ENCODE measurements at regions not wholly inside any gene's neighbourhood (a gene's known extent, or its start where the extent isn't known, plus 50 kb on each side); places are given as distances from the start of the nearest gene placed in this dataset.
A peak's percentile ranks its signal among the peaks of the same experiment; 100 is the strongest.
"Not testable (repeated sequence)": the region's sequence is repeated elsewhere in the genome, so short reads cannot be mapped to it uniquely, and the experiment has no call there.

DNA sequence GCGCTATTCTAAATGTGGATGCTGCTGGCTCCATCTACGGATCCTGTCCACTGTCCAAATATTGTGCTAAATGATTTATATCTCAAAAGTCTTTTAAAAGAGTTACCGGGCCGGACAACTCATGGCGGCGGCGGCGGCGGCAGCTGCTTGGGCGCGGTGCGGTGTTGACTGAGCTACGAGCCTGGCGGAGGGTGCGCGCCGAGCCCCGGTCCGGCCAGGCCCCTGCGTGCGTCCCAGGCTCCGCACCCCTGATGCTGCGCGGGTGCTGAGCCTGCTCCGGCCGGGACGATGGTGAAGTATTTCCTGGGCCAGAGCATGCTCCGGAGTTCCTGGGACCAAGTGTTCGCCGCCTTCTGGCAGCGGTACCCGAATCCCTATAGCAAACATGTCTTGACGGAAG lies 303.4 kb downstream of the CENPW start:
- DNase-seq (ENCODE audit: extremely low read depth in 1 of 11, low read depth in 9 of 11, low spot score in 4 of 11) = no peak

DNA sequence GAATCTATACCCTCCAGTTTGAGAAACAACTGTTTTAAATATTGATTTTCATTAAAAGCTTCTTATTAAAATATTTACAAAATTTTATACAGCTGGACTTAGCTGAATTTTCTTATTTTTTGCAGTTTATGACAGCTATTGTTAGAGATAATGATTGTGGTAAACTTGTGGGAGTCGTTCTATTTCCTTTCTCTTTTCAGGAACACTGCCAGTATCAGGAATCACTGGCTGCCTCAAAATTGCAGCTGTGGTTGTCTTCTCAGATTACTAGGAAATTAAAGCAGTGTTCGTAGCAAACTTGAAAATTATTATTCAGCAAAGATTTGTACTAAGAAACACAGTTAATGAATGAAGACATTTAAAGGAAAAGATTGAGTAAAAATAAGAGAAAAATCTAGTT lies 311.0 kb downstream of the CENPW start:
- no peak for DNase-seq (ENCODE audit: extremely low read depth in 1 of 11, low read depth in 9 of 11, low spot score in 4 of 11)

DNA sequence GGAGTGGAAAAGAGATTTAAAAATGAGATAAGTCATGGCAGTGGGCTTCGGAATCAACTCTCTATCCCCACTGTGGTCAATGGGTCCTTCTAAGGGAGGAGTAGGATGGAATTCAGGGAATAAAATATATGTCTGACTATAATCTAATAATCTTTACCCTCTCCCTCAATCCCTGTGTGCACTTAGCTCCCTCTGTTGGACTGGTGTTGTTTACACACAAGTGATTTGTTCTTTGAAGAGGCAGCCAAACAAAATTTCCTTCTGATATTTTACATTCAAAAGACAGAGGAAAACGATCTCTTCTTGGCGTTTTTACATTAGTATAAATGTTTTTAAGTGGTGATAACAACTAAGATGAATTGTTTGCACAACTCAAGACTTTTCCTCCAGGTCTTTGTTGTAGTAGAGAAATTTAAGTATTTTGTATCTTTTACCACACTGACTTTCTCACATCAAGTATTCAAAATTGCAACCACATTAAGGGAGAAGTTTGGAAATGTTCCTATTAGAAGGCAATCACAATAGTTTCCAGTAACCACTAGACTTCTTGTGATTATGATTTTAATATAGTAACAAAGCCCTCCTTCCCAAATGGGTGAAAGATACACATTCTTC lies 317.8 kb downstream of the CENPW start:
- peak in 5 of 11 donors; percentile 15 to 55 (median 43) for DNase-seq (ENCODE audit: extremely low read depth in 1 of 11, low read depth in 9 of 11, low spot score in 4 of 11)

GRCh38 chr6:126660376-126660775 lies 320.5 kb downstream of the CENPW start:
- DNase-seq (ENCODE audit: extremely low read depth in 1 of 11, low read depth in 9 of 11, low spot score in 4 of 11) = no peak

- DNase-seq (ENCODE audit: extremely low read depth in 1 of 11, low read depth in 9 of 11, low spot score in 4 of 11) = no peak
Measured at GRCh38 chr6:126661646-126662045, 321.7 kb downstream of the CENPW start.

- DNase-seq (ENCODE audit: extremely low read depth in 1 of 11, low read depth in 9 of 11, low spot score in 4 of 11) = no peak
Measured at GRCh38 chr6:126662966-126663365, 323.1 kb downstream of the CENPW start.

DNA sequence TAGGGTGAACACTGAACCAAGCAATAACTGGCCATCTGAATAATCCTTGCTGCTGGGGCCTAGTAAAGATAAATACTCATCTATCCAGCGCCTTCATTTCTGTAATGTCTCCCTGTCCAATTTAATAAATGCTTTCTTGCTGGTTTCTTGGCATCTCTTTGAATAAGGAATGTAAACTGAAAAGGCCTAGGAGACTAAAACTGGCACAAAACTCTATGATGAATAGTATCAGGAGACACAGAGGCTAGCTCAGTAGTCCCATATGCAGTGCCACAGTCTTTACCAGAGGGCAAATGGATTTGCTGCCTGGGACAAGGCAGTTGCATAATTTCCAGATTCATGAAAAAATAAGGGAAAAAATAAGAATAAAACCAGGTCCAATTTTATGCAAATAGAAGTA lies 324.4 kb downstream of the CENPW start:
- DNase-seq (ENCODE audit: extremely low read depth in 1 of 11, low read depth in 9 of 11, low spot score in 4 of 11) = no peak

- no peak for DNase-seq (ENCODE audit: extremely low read depth in 1 of 11, low read depth in 9 of 11, low spot score in 4 of 11)
Measured at GRCh38 chr6:126665551-126665950, 325.6 kb downstream of the CENPW start.

- DNase-seq (ENCODE audit: extremely low read depth in 1 of 11, low read depth in 9 of 11, low spot score in 4 of 11) = no peak
Measured at GRCh38 chr6:126667071-126667470, 327.2 kb downstream of the CENPW start.

DNA sequence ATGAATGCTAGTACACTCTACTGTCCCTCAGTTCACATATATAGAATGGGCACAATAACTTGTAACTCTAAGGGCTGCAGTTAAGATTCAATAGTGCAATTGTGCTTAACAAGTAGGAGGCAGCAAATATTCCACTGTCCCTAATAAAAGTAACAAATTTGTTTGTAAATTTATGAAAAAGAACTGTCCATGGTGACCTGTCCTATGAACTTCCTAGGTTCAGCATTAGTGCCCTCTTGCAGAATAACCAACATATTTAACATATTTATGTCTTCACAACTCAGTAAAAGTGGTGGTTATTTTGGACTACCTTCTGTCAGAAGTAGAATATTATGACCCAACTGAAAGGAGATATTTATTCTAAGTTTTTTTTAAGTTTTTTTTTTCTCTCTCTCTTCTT lies 327.8 kb downstream of the CENPW start:
- DNase-seq (ENCODE audit: extremely low read depth in 1 of 11, low read depth in 9 of 11, low spot score in 4 of 11) = no peak

DNA sequence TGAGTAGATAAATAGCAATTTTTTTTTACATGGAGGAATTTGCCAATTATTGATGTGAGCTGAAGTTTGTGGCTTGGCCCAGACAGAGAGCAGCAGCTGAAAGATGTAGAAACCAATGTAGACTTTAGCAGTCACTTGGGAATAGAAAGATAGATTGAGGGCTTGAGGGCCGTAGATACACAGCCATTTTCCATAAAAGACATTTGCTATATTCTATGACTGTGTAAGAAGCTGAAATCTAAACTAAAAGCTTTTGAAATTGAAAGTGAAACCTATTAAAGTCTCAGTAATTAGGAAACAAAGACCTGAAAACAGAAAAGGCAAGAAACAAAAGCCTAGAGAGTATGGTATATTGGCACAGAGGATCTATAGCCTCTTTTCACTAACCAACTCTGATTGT lies 332.7 kb downstream of the CENPW start:
- DNase-seq (ENCODE audit: extremely low read depth in 1 of 11, low read depth in 9 of 11, low spot score in 4 of 11) = no peak

DNA sequence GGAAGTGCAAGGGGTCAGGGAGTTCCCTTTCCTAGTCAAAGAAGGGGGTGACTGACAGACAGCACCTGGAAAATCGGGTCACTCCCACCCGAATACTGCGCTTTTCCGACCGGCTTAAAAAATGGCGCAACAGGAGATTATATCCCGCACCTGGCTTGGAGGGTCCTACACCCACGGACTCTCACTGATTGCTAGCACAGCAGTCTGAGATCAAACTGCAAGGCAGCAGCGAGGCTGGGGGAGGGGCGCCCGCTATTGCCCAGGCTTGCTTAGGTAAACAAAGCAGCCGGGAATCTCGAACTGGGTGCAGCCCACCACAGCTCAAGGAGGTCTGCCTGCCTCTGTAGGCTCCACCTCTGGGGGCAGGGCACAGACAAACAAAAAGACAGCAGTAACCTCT lies 333.8 kb downstream of the CENPW start:
- DNase-seq (ENCODE audit: extremely low read depth in 1 of 11, low read depth in 9 of 11, low spot score in 4 of 11) = not testable (repeated sequence)

DNA sequence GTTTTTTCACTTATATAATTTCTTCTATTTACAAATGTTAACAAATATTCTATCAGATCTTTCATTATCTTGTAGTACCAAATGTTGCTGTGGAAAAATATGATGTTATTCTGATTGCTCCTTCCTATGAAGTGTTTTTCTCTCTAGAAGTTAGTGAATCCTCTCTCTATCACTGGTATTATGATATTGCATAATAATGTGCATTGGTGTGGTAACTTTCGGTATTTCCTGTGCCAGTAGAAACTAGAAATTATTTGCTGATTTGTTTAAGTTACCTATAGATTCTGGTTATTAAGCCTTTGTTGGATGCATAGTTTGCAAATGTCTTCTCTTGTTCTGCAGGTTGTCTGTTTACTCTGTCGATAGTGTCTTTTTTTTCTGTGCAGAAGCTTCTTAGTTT lies 342.5 kb downstream of the CENPW start:
- no peak for DNase-seq (ENCODE audit: extremely low read depth in 1 of 11, low read depth in 9 of 11, low spot score in 4 of 11)

DNA sequence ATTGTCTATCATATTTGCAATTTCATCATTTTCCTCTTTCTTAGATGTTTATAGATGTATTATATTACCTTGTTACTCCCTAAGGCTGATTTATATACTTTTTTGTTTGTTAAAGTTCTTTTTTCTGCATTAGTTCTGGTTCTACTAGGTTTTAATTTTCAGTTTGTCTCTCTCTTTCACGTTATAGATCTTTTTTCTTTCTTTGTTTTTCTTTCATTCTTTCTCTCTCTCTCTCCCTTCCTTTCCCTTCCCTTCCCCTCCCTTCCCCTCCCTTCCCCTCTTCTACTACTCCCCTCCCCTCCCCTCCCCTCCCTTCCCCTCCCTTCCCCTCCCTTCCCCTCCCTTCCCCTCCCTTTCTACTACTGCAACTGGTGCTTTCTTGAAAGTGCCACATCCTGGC lies 345.3 kb downstream of the CENPW start:
- DNase-seq (ENCODE audit: extremely low read depth in 1 of 11, low read depth in 9 of 11, low spot score in 4 of 11) = no peak

- DNase-seq (ENCODE audit: extremely low read depth in 1 of 11, low read depth in 9 of 11, low spot score in 4 of 11) = peak in 8 of 11 donors; percentile 7 to 40 (median 18)
Measured at GRCh38 chr6:126696921-126697693, 357.2 kb downstream of the CENPW start.

- no peak for DNase-seq (ENCODE audit: extremely low read depth in 1 of 11, low read depth in 9 of 11, low spot score in 4 of 11)
Measured at GRCh38 chr6:126698732-126699240, 358.9 kb downstream of the CENPW start.

GRCh38 chr6:126701676-126702560 lies 362.0 kb downstream of the CENPW start:
- DNase-seq (ENCODE audit: extremely low read depth in 1 of 11, low read depth in 9 of 11, low spot score in 4 of 11) = no peak

GRCh38 chr6:126716032-126716431 lies 376.1 kb downstream of the CENPW start:
- no peak for DNase-seq (ENCODE audit: extremely low read depth in 1 of 11, low read depth in 9 of 11, low spot score in 4 of 11)

DNA sequence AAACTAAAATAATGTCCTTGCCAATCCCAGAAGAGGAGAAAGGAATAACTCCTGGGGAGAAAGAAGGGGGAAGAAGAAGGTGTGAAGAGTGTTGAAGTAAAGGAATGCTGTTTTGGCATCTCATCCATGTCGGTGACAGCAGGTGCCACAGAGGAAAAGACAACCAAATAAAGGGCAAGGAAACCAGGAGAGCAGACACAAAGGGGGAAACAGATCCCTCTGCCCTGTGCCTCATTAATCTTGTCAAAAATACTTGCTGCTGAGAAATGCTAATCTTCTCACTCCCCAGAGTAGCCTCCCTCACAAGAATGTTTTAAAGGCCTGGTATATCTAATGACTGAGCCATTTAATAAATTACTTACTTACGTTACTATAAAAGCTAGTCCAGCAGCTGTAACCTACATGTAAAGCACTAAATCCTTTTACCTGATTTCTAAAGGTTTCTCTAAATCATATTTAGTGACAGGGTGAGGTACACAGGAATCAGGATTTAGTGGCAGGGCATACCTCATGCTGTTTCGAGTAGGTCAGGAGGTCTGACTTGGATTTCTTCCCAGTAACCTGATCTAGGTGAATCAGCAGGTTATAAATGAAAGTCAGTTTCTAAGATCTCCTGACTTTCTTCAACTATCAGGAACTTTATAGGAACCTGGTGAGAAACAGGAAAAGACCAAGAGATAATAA lies 377.1 kb downstream of the CENPW start:
- peak in 8 of 11 donors; percentile 10 to 41 (median 22) for DNase-seq (ENCODE audit: extremely low read depth in 1 of 11, low read depth in 9 of 11, low spot score in 4 of 11)
